Body of pancreas (tissue), 4 donors: ENCODE measurements at regions not wholly inside any gene's neighbourhood (a gene's known extent, or its start where the extent isn't known, plus 50 kb on each side); places are given as distances from the start of the nearest gene placed in this dataset.
A peak's percentile ranks its signal among the peaks of the same experiment; 100 is the strongest.

Experiments
- ATAC-seq: fragments of 150-250 bp; one replicate; pipeline ENCODE4 v1.9.1; 2016
- DNase-seq, 4 donors: peaks; one replicate each; pipeline ENCODE4 v3.0.0-alpha.2; 2019
- H3K27ac ChIP-seq, 4 donors: fragments of 200-600 bp; sonication (generic); 1 replicate in 3 of 4; 2 replicates in 1 of 4; pipeline versions ENCODE4 v1.5.1 to v1.6.1; 2016 to 2019; ENCODE audit warnings: mild to moderate bottlenecking in 1 of 4, mixed read lengths in 1 of 4, moderate library complexity in 1 of 4
- H3K27me3 ChIP-seq, 2 donors: fragments of 200-600 bp; sonication (generic); one replicate each; pipeline ENCODE4 v1.6.0; 2016; ENCODE audit warnings: mild to moderate bottlenecking in 1 of 2
- H3K36me3 ChIP-seq, 2 donors: fragments of 200-600 bp; sonication (generic); replicated peaks in 1 of 2; 2 replicates each; pipeline ENCODE4 v1.5.1; 2016; ENCODE audit warnings: low read depth in 2 of 2; ENCODE audit not compliant: insufficient read depth in 1 of 2
- H3K4me1 ChIP-seq: fragments of 200-600 bp; sonication (generic); one replicate; pipeline ENCODE4 v1.6.0; 2016
- H3K4me3 ChIP-seq, 2 donors: fragments of 200-600 bp; sonication (generic); 1 replicate in 1 of 2; 2 replicates in 1 of 2; pipeline ENCODE4 v1.5.1; 2016 to 2019
- H3K9me3 ChIP-seq, 3 donors: fragments of 200-600 bp; sonication (generic); 1 replicate in 2 of 3; 2 replicates in 1 of 3; pipeline ENCODE4 v1.5.1; 2016
- POLR2A ChIP-seq, 3 donors: fragments of 450-650 bp; IDR thresholded peaks; one replicate each; pipeline ENCODE4 v1.6.1; 2016; ENCODE audit warnings: antibody characterized with exemption in 3 of 3, mild to moderate bottlenecking in 2 of 3
- WGBS, 2 donors: methylation state at CpG; one replicate each; pipeline ENCODE4 v1.1.5; 2017; 5-methylcytosine and 5-hydroxymethylcytosine counted together
- intact Hi-C: fragments of 100-400 bp; cut with DNase I; formaldehyde crosslinking; loops from one replicate; pipeline ENCODE4 v1.15.1; 2023
- TF ChIP-seq, protein P1 (sequence below), 7 experiments: fragments of 450-650 bp in 4 of 7; fragments of 200-600 bp in 3 of 7; sonication (generic) in 3 of 7; IDR thresholded peaks; one replicate each; pipeline ENCODE4 v1.5.1; 2016 to 2019; ENCODE audit warnings: antibody characterized with exemption in 7 of 7

DNA sequence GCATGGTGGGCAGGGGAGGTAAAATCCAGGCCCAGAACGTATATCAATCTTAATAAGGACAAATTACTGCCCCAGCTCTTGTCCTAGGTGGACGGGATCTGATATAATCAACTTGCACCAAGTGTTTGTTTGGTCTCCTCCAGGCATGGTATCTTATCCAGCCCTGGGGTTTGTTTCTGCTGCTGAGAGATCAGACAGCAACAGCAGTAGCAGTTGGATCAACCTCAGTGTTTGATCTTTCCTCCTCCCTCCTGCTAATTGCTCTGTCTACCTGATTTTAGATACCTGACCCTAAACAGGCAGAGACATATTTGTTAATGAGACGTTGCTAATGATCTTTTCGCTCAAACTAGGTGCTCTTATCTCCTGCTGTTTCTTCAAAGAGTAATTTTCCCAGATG, 100.4 kb upstream of the BACH2 start:
- H3K9me3 ChIP-seq: no peaks in the 10 kb centered on the region
- TF ChIP-seq, protein P1, sequence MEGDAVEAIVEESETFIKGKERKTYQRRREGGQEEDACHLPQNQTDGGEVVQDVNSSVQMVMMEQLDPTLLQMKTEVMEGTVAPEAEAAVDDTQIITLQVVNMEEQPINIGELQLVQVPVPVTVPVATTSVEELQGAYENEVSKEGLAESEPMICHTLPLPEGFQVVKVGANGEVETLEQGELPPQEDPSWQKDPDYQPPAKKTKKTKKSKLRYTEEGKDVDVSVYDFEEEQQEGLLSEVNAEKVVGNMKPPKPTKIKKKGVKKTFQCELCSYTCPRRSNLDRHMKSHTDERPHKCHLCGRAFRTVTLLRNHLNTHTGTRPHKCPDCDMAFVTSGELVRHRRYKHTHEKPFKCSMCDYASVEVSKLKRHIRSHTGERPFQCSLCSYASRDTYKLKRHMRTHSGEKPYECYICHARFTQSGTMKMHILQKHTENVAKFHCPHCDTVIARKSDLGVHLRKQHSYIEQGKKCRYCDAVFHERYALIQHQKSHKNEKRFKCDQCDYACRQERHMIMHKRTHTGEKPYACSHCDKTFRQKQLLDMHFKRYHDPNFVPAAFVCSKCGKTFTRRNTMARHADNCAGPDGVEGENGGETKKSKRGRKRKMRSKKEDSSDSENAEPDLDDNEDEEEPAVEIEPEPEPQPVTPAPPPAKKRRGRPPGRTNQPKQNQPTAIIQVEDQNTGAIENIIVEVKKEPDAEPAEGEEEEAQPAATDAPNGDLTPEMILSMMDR (IDR thresholded peaks at IDR 0.05): no peak
- TF ChIP-seq POLR2A (IDR thresholded peaks at IDR 0.05): no peak
- intact Hi-C loops: loop anchor here (10.0 kb wide), 1 partner anchor 432 kb away; no protein-coding TSS in a partner anchor
- ATAC-seq (no peak), DNase-seq (no peak)
- no peaks in the 10 kb centered on the region for H3K27me3 ChIP-seq
- no peak overlapping the region for H3K27ac ChIP-seq
- peaks cover 7% of the 10 kb centered on the region for H3K4me1 ChIP-seq
- no peak overlapping the region for H3K4me3 ChIP-seq
- 37 to 51% methylated on average over 4 of the region's 4 CpGs for WGBS, 2 donors
- no peaks in the 10 kb centered on the region for H3K36me3 ChIP-seq

DNA sequence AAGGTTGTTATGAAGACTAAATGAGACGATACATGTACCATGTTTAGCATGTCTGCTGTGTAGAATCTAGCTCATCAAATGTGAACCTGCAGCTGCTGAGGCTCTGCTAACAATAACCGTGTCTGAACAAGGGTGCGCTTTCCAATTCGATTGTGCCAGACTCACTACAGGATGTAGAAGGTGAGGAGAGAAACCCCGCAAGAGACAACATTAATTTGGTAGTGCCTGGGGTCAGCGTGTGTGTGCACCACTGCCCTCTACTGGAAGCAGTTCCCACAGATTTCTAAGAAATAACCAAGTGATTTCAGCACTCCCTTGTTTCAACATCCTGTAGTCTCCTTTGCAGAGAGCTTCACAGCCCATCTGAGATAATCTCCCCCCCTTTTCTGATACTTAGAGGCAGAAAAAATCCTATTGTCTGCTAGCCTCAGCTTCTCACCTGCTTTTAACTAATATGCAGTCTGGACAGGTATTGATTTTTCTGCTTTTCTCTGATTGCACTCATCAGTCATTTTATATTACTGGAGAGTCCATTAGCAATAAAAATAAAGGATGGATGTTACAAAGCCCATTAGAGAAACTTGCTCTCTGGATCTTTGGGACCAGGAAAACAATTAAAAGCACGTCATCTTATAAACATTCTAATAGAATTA, 96.7 kb upstream of the BACH2 start:
- DNase-seq (peak; percentile 59 to 67 (median 62)), ATAC-seq (peak; percentile 62)
- no peak for TF ChIP-seq POLR2A (IDR thresholded peaks at IDR 0.05)
- TF ChIP-seq, protein P1 (IDR thresholded peaks at IDR 0.05): peak; percentile 56 to 76 (median 70)
- H3K27ac ChIP-seq: no peak overlapping the region
- intact Hi-C loops: loop anchor here (10.0 kb wide), 1 partner anchor 429 kb away; no protein-coding TSS in a partner anchor
- H3K36me3 ChIP-seq: no peaks in the 10 kb centered on the region
- no peaks in the 10 kb centered on the region for H3K9me3 ChIP-seq
- H3K4me1 ChIP-seq: peaks cover 7% of the 10 kb centered on the region
- WGBS, 2 donors: 14 to 25% methylated on average over 7 of the region's 7 CpGs
- no peak overlapping the region for H3K4me3 ChIP-seq
- no peaks in the 10 kb centered on the region for H3K27me3 ChIP-seq

DNA sequence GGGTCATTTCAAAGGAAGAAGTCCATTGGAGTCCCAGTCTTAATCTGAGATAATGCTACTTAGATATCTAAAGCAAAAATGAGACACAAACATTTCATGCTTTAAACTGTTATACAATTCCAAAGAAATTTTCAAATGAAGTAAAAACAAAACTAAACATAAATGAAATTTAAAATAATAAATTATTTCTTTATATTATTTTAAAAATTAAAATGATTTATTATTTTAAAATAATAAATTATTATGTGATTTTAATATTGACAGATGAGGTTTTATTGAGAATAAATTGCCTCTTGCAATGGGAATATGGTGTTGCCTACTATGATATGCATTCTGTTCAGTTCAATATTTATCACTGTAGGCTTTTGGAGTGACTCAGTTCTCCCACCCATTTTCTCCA, 93.7 kb upstream of the BACH2 start:
- Histone ChIP-seq H3K4me1 (no peaks in the 10 kb centered on the region), H3K36me3 (no peaks in the 10 kb centered on the region), H3K4me3 (no peak overlapping the region), H3K27ac (no peak overlapping the region), H3K27me3 (no peaks in the 10 kb centered on the region), H3K9me3 (no peaks in the 10 kb centered on the region)
- TF ChIP-seq, protein P1 (IDR thresholded peaks at IDR 0.05): no peak
- TF ChIP-seq POLR2A (IDR thresholded peaks at IDR 0.05): no peak
- DNase-seq (no peak), ATAC-seq (no peak)
- intact Hi-C loops: loop anchor here (10.0 kb wide), 1 partner anchor 426 kb away; no protein-coding TSS in a partner anchor

DNA sequence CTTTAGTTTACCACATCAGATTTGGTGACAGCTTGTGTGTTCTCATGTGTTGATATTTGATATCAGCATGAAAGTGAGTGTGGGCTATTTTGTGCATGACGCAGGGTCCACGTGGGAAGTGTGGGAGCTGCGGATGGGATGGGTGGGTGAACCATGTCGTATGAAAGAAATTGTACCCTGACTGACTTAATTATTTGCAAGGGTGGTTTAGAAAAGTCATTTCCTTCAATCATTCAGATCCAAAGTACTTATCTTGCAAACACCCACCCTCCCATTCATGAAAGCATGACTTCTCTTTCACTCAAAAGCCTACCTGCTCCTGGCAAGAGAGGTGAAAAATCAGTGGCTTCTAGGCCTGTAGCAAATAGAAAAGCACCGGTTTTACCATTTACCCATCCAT, 91.8 kb upstream of the BACH2 start:
- Histone ChIP-seq H3K27me3 (no peaks in the 10 kb centered on the region), H3K36me3 (no peaks in the 10 kb centered on the region), H3K4me1 (no peaks in the 10 kb centered on the region), H3K9me3 (no peaks in the 10 kb centered on the region), H3K27ac (no peak overlapping the region), H3K4me3 (no peak overlapping the region)
- DNase-seq: no peak
- intact Hi-C loops: no loop called here
- WGBS, 2 donors: 67% methylated on average over 5 of the region's 5 CpGs
- no peak for ATAC-seq
- TF ChIP-seq, protein P1 (IDR thresholded peaks at IDR 0.05): no peak
- TF ChIP-seq POLR2A (IDR thresholded peaks at IDR 0.05): no peak

DNA sequence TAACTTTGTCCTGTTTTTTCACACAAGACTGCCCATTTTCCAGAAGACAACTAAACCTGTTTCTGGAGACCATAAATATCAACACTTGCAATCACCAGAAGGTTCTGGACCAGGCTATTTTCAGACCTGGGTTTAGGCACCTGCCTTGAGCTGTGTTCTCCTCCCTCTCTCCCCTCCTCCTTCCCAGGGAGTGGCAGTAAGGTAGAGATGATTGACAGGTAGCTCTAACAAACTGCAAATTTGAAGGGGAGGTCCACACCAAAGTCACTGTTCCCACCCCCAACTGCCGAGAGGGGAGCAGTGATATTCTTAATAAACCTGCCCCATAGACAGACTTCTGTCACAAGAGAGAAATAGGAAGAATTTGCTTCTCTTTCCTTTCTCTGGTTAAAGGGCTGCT, 91.2 kb upstream of the BACH2 start:
- H3K36me3 ChIP-seq: no peaks in the 10 kb centered on the region
- H3K27me3 ChIP-seq: no peaks in the 10 kb centered on the region
- WGBS, 2 donors: 38 to 42% methylated on average over 1 of the region's 1 CpG
- no peaks in the 10 kb centered on the region for H3K4me1 ChIP-seq
- H3K9me3 ChIP-seq: no peaks in the 10 kb centered on the region
- H3K4me3 ChIP-seq: no peak overlapping the region
- ATAC-seq: no peak
- no peak overlapping the region for H3K27ac ChIP-seq
- DNase-seq: no peak
- intact Hi-C loops: no loop called here
- TF ChIP-seq, protein P1 (IDR thresholded peaks at IDR 0.05): no peak
- TF ChIP-seq POLR2A (IDR thresholded peaks at IDR 0.05): no peak
